H9 (cell line): ENCODE measurements at regions not wholly inside any gene's neighbourhood (a gene's known extent, or its start where the extent isn't known, plus 50 kb on each side); places are given as distances from the start of the nearest gene placed in this dataset.

Experiments used
- DNase-seq: peaks from one replicate; pipeline ENCODE4 v3.0.0-alpha.2; 2017
- H2AFZ ChIP-seq: one replicate; pipeline ENCODE4 v1.6.1; 2013; ENCODE audit warnings: mild to moderate bottlenecking, low read length, control low read depth, moderate library complexity
- H2AK5ac ChIP-seq: 2 replicates; pipeline ENCODE4 v1.6.1; 2013; ENCODE audit warnings: low read length, control low read depth, mixed read lengths; ENCODE audit not compliant: insufficient read length
- H2BK120ac ChIP-seq: one replicate; pipeline ENCODE4 v1.6.1; 2013; ENCODE audit warnings: low read depth, mild to moderate bottlenecking, low read length, control low read depth, inconsistent platforms; ENCODE audit not compliant: poor library complexity, severe bottlenecking
- H2BK12ac ChIP-seq: 2 replicates; pipeline ENCODE4 v1.6.1; 2013; ENCODE audit warnings: low read length, control low read depth, mixed read lengths, low read depth; ENCODE audit not compliant: insufficient read length
- H2BK15ac ChIP-seq: 2 replicates; pipeline ENCODE4 v1.6.1; 2013; ENCODE audit warnings: low read depth, low read length, control low read depth
- H2BK20ac ChIP-seq: one replicate; pipeline ENCODE4 v1.6.1; 2013; ENCODE audit warnings: low read depth, mild to moderate bottlenecking, low read length, control low read depth, inconsistent platforms; ENCODE audit not compliant: poor library complexity, severe bottlenecking
- H2BK5ac ChIP-seq: 2 replicates; pipeline ENCODE4 v1.6.1; 2013; ENCODE audit warnings: low read length, control low read depth, mixed read lengths; ENCODE audit not compliant: insufficient read length
- H3K14ac ChIP-seq: 2 replicates; pipeline ENCODE4 v1.6.1; 2013; ENCODE audit warnings: low read length, control low read depth; ENCODE audit not compliant: insufficient read depth
- H3K18ac ChIP-seq: 2 replicates; pipeline ENCODE4 v1.6.1; 2013; ENCODE audit warnings: low read depth, mild to moderate bottlenecking, mixed read lengths, low read length, control low read depth; ENCODE audit not compliant: insufficient read length
- H3K23ac ChIP-seq: 2 replicates; pipeline ENCODE4 v1.6.1; 2013; ENCODE audit warnings: low read length, control low read depth, mixed read lengths, low read depth; ENCODE audit not compliant: insufficient read length
- H3K23me2 ChIP-seq: 2 replicates; pipeline ENCODE4 v1.6.1; 2013; ENCODE audit warnings: low read depth, mild to moderate bottlenecking, mixed read lengths, low read length, control low read depth; ENCODE audit not compliant: insufficient read length, poor library complexity, severe bottlenecking
- H3K27ac ChIP-seq: 2 replicates; pipeline ENCODE4 v1.5.1; 2013; ENCODE audit warnings: low read length, control low read depth, mixed read lengths, low read depth; ENCODE audit not compliant: insufficient read length
- H3K27me3 ChIP-seq: 2 replicates; pipeline ENCODE4 v1.6.1; 2013; ENCODE audit warnings: low read length, control low read depth, inconsistent platforms; ENCODE audit not compliant: insufficient read depth
- H3K4ac ChIP-seq: 2 replicates; pipeline ENCODE4 v1.6.1; 2013; ENCODE audit warnings: low read depth, mild to moderate bottlenecking, control low read depth, inconsistent platforms, low read length, moderate library complexity
- H3K4me1 ChIP-seq: 2 replicates; pipeline ENCODE4 v1.6.1; 2013; ENCODE audit warnings: low read length, control low read depth, inconsistent platforms; ENCODE audit not compliant: insufficient read depth
- H3K4me2 ChIP-seq: 2 replicates; pipeline ENCODE4 v1.6.1; 2013; ENCODE audit warnings: low read length, control low read depth, mixed read lengths; ENCODE audit not compliant: insufficient read length, insufficient read depth
- H3K56ac ChIP-seq: 2 replicates; pipeline ENCODE4 v1.6.1; 2013; ENCODE audit warnings: low read depth, mild to moderate bottlenecking, mixed read lengths, low read length, control low read depth; ENCODE audit not compliant: insufficient read length
- H3K79me1 ChIP-seq: 2 replicates; pipeline ENCODE4 v1.6.1; 2013; ENCODE audit warnings: low read depth, mild to moderate bottlenecking, moderate library complexity, low read length, control low read depth, inconsistent platforms; ENCODE audit not compliant: insufficient read depth, poor library complexity, severe bottlenecking
- H3K79me2 ChIP-seq: 2 replicates; pipeline ENCODE4 v1.6.1; 2013; ENCODE audit warnings: low read length, control low read depth, inconsistent platforms; ENCODE audit not compliant: insufficient read depth
- H3K9ac ChIP-seq: 2 replicates; pipeline ENCODE4 v1.6.1; 2013; ENCODE audit warnings: low read length, control low read depth, mixed read lengths; ENCODE audit not compliant: insufficient read length; ENCODE audit errors: extremely low read depth
- H3K9me3 ChIP-seq: one replicate; pipeline ENCODE4 v1.6.1; 2013; ENCODE audit warnings: low read depth, low read length, inconsistent platforms; ENCODE audit not compliant: control insufficient read depth
- H3T11ph ChIP-seq: one replicate; pipeline ENCODE4 v1.6.1; 2013; ENCODE audit warnings: mild to moderate bottlenecking, low read length, control low read depth, inconsistent platforms
- H4K20me1 ChIP-seq: one replicate; pipeline ENCODE4 v1.6.1; 2013; ENCODE audit not compliant: control insufficient read depth, insufficient read length, insufficient read depth
- H4K5ac ChIP-seq: 2 replicates; pipeline ENCODE4 v1.6.1; 2013; ENCODE audit warnings: low read depth, mild to moderate bottlenecking, mixed read lengths, low read length, control low read depth; ENCODE audit not compliant: insufficient read length
- H4K8ac ChIP-seq: replicated peaks from 2 replicates; pipeline ENCODE4 v1.6.1; 2013; ENCODE audit warnings: low read length, control low read depth, mixed read lengths, low read depth; ENCODE audit not compliant: insufficient read length
- H4K91ac ChIP-seq: 2 replicates; pipeline ENCODE4 v1.6.1; 2013; ENCODE audit warnings: low read depth, mild to moderate bottlenecking, moderate library complexity, mixed read lengths, low read length, control low read depth; ENCODE audit not compliant: insufficient read length
- H3K27ac Mint-ChIP-seq, 3 experiments: 2 replicates in 2 of 3; 3 replicates in 1 of 3; pipeline ENCODE4 v1.8.0; 2020 to 2021; ENCODE audit warnings: mixed read lengths in 3 of 3, mild to moderate bottlenecking in 1 of 3, moderate library complexity in 1 of 3
- H3K27me3 Mint-ChIP-seq: 2 replicates; pipeline ENCODE4 v1.8.0; 2021; ENCODE audit warnings: low read depth, mild to moderate bottlenecking, moderate library complexity, mixed read lengths
- H3K36me3 Mint-ChIP-seq, 3 experiments: 2 replicates in 2 of 3; 3 replicates in 1 of 3; pipeline ENCODE4 v1.8.0; 2020 to 2021; ENCODE audit warnings: low read depth in 3 of 3, mixed read lengths in 3 of 3; ENCODE audit not compliant: insufficient read depth in 1 of 3
- H3K4me1 Mint-ChIP-seq, 2 experiments: 2 replicates each; pipeline ENCODE4 v1.8.0; 2020; ENCODE audit warnings: mixed read lengths in 2 of 2
- H3K4me3 Mint-ChIP-seq, 2 experiments: 2 replicates in 1 of 2; 3 replicates in 1 of 2; pipeline ENCODE4 v1.8.0; 2020 to 2021; ENCODE audit warnings: mild to moderate bottlenecking in 2 of 2, mixed read lengths in 2 of 2, moderate library complexity in 1 of 2
- H3K9me3 Mint-ChIP-seq, 2 experiments: 2 replicates in 1 of 2; 3 replicates in 1 of 2; pipeline ENCODE4 v1.8.0; 2020; ENCODE audit warnings: mild to moderate bottlenecking in 2 of 2, mixed read lengths in 2 of 2, moderate library complexity in 1 of 2
- CTCF ChIP-seq: fragments of 200-600 bp; sonication (generic); conservative IDR thresholded peaks from 3 replicates; pipeline ENCODE4 v1.8.0; 2021; ENCODE audit warnings: antibody characterized with exemption, mild to moderate bottlenecking
- WGBS: extraction: QIAGEN DNeasy Blood & Tissue Kit; methylation state at CpG from one replicate; pipeline ENCODE4 v1.1.7; 2013; ENCODE audit warnings: missing lambda C conversion rate, low lambda C conversion rate, mixed read lengths; ENCODE audit not compliant: insufficient read length; ENCODE audit errors: extremely low coverage; 5-methylcytosine and 5-hydroxymethylcytosine counted together

- TF ChIP-seq CTCF: no peak
- H2AFZ ChIP-seq: no peak overlapping the region
- H3K27me3 ChIP-seq: no peaks in the 10 kb centered on the region
- no peak overlapping the region for H2BK5ac ChIP-seq
- peaks cover 0 to 1% (median 0%) of the 10 kb centered on the region in 3 experiments; a peak in 2 of 7 replicates for H3K36me3 Mint-ChIP-seq
- H2BK12ac ChIP-seq: no peak overlapping the region
- H3K9me3 Mint-ChIP-seq: no peaks in the 10 kb centered on the region
- no peak overlapping the region for H3K27ac ChIP-seq
- H3K18ac ChIP-seq: no peak overlapping the region
- no peak overlapping the region for H3K4ac ChIP-seq
- H2BK120ac ChIP-seq: no peak overlapping the region
- no peak overlapping the region for H3K4me2 ChIP-seq
- H4K8ac ChIP-seq: no peak overlapping the region
- H3K23me2 ChIP-seq: peaks cover 3% of the 10 kb centered on the region
- H4K91ac ChIP-seq: no peak overlapping the region
- no peak overlapping the region for H4K5ac ChIP-seq
- WGBS: no CpG with 5 or more reads among the region's 2 CpGs
- H3K56ac ChIP-seq: no peak overlapping the region
- H3K27me3 Mint-ChIP-seq: no peaks in the 10 kb centered on the region; the same call in 1 of the 2 replicates
- no peak overlapping the region for H2AK5ac ChIP-seq
- H4K20me1 ChIP-seq: no peaks in the 10 kb centered on the region
- H3K4me3 Mint-ChIP-seq: no peak overlapping the region
- H3K14ac ChIP-seq: no peak overlapping the region
- peaks cover 38 to 44% of the 10 kb centered on the region in 2 experiments for H3K4me1 Mint-ChIP-seq
- no peak overlapping the region for H3T11ph ChIP-seq
- no peak overlapping the region for H3K23ac ChIP-seq
- H3K9ac ChIP-seq: no peak overlapping the region
- no peak overlapping the region for H2BK20ac ChIP-seq
- H3K27ac Mint-ChIP-seq: no peak overlapping the region
- H3K9me3 ChIP-seq: no peaks in the 10 kb centered on the region
- no peak for DNase-seq
- no peaks in the 10 kb centered on the region for H3K79me1 ChIP-seq
- H3K4me1 ChIP-seq: peaks cover 7% of the 10 kb centered on the region; the same call in 1 of the 2 replicates
- no peaks in the 10 kb centered on the region for H3K79me2 ChIP-seq
- H2BK15ac ChIP-seq: no peak overlapping the region
Observed at GRCh38 chr17:72177738-72178137, 56.9 kb downstream of the SOX9 start.
